ENCODE measurements at regions not wholly inside any gene's neighbourhood (a gene's known extent, or its start where the extent isn't known, plus 50 kb on each side); places are given as distances from the start of the nearest gene placed in this dataset.

- TF ChIP-seq SP1 (IDR thresholded peaks at IDR 0.05; ENCODE audit: low read depth, low read length) (no peak), ZNF384 (IDR thresholded peaks at IDR 0.05; ENCODE audit: borderline replicate concordance, low read depth, low read length) (no peak), SREBF1 (IDR thresholded peaks at IDR 0.05; ENCODE audit: low read length) (no peak), MTA3 (IDR thresholded peaks at IDR 0.05; ENCODE audit: borderline replicate concordance, low read length) (no peak)
Observed at GRCh38 chr16:59210955-59211541, 476.9 kb upstream of the GOT2 start (continued).

GRCh38 chr16:59205403-59205802 lies 471.3 kb upstream of the GOT2 start:
- H3K9me3 ChIP-seq (replicated peaks; ENCODE audit: control insufficient read depth, insufficient read depth, low read length), result no peaks in the 10 kb centered on the region
- no peaks in the 10 kb centered on the region for H3K27me3 ChIP-seq (replicated peaks in 1 of 2; ENCODE audit: control insufficient read depth in 2 of 2, insufficient read depth in 2 of 2, low read length in 1 of 2)
- H3K27ac ChIP-seq (ENCODE audit: control insufficient read depth, insufficient read depth), result no peak overlapping the region
- H3K4me3 ChIP-seq, result no peak overlapping the region
- no peak overlapping the region for H2AFZ ChIP-seq (ENCODE audit: control insufficient read depth, low read depth, low read length)
- H3K79me2 ChIP-seq (ENCODE audit: control insufficient read depth, insufficient read depth, low read length), result no peaks in the 10 kb centered on the region
- no peaks in the 10 kb centered on the region for H4K20me1 ChIP-seq (ENCODE audit: control insufficient read depth, insufficient read depth)
- no peak for FAIRE-seq
- ChIA-PET CTCF (no interaction called here), POLR2A (no interaction called here), RAD21 (ENCODE audit: unreplicated experiment) (no interaction called here), SMC1A (ENCODE audit: uncharacterized antibody, unreplicated experiment) (no interaction called here)
- intact Hi-C loops (cut with micrococcal nuclease; ENCODE audit: unreplicated experiment) (no loop called here), in situ Hi-C loops (cut with MboI) (no loop called here)
- no TSS peak for BruUV-seq (replicated peaks)
- H3K4me1 ChIP-seq (ENCODE audit: control insufficient read depth, insufficient read depth, low read length), result no peaks in the 10 kb centered on the region
- no peaks in the 10 kb centered on the region for H3K36me3 ChIP-seq (ENCODE audit: control insufficient read depth in 2 of 2, insufficient read depth in 2 of 2, low read length in 1 of 2)
- H3K4me2 ChIP-seq (ENCODE audit: control insufficient read depth, insufficient read depth), result no peak overlapping the region
- 66% methylated on average over 4 of the region's 4 CpGs for WGBS (ENCODE audit: insufficient coverage, insufficient replicate concordance, low lambda C conversion rate, missing lambda C conversion rate)
- no peak for ATAC-seq
- DNase-seq (ENCODE audit: low read depth, low spot score), result no peak
- TF ChIP-seq KLF5 (IDR thresholded peaks at IDR 0.05; ENCODE audit: partially characterized antibody) (no peak), MYC (IDR thresholded peaks at IDR 0.05; ENCODE audit: insufficient read depth, insufficient read length, insufficient replicate concordance, low read length, severe bottlenecking) (no peak), E2F4 (IDR thresholded peaks at IDR 0.05; ENCODE audit: low read depth, low read length) (no peak)
- H3K9ac ChIP-seq (ENCODE audit: control insufficient read depth, insufficient read depth, low read length), result no peak overlapping the region
